ENCODE measurements at regions not wholly inside any gene's neighbourhood (a gene's known extent, or its start where the extent isn't known, plus 50 kb on each side); places are given as distances from the start of the nearest gene placed in this dataset.

DNA sequence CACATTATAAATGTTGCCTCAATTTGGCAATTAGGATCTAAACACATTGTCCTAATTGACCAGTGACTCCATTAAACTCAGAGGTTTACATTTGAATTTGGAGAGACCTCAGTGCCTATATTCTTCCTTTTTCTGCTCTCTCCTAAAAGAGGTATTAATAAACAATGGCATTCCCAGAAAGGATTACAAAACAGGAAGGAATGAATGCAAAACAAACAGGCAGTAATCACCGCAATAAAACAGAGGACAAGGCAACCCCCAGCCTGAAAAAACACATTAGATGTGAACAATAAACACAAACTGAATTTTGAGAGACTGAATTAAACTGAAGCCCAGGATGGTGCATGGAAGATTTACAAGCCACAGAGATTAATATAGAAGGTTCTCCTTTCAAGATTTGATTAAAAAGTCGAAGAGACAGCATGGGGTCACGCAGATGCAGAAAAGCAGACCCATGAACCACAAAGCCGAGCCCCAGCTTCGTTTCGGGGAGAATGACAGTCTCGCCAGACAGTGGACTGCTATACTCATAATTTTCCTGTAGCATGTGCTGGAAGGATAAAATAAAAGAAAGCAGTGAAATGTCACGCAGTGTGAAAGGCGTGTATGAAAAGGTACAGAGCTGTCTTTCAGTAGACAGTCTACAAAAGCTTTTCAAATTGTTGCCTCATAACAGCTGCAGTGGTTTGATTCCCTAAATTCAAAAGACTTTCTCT, 503.0 kb downstream of the LIG4 start:
- TF ChIP-seq POLR2A (IDR thresholded peaks at IDR 0.05; ENCODE audit: low read depth): no peak
- no peak for TF ChIP-seq CTCF (IDR thresholded peaks at IDR 0.05)
- TF ChIP-seq POLR2AphosphoS5 (IDR thresholded peaks at IDR 0.05): no peak
- TF ChIP-seq EP300 (IDR thresholded peaks at IDR 0.05): no peak
- intact Hi-C loops (cut with DNase I): no loop called here
- Histone ChIP-seq H3K9me3 (no peaks in the 10 kb centered on the region), H3K27ac (replicated peaks in 1 of 4) (no peak overlapping the region), H3K4me3 (no peak overlapping the region), H3K4me1 (no peaks in the 10 kb centered on the region), H3K27me3 (no peaks in the 10 kb centered on the region), H3K36me3 (no peaks in the 10 kb centered on the region)
- WGBS: 62% methylated on average over 9 of the region's 9 CpGs
- DNase-seq (ENCODE audit: extremely low spot score): no peak

DNA sequence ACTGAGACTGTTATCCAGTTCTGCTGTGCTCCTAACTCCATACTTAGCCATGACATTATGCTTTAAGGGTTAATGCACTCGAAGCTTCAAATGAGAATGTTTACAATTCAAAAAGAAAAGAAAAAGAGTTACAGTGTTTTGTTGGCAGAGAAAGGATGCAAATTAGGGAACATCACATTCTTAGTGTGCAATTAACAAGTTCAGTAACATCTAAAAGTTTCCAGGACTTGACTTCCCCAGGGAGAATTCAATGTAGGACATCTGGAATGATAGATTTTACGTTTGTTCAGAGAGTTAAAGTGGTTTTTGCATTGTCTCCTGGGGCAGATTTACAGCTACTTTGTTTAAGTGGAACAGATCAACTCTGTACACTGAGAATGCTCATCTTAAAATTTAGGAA, 525.2 kb downstream of the LIG4 start:
- intact Hi-C loops (cut with DNase I): no loop called here
- H3K4me3 ChIP-seq: no peak overlapping the region
- H3K9me3 ChIP-seq: no peaks in the 10 kb centered on the region
- TF ChIP-seq POLR2AphosphoS5 (IDR thresholded peaks at IDR 0.05) (no peak), CTCF (IDR thresholded peaks at IDR 0.05) (no peak), EP300 (IDR thresholded peaks at IDR 0.05) (no peak), POLR2A (IDR thresholded peaks at IDR 0.05; ENCODE audit: low read depth) (no peak)
- no peak for DNase-seq (ENCODE audit: extremely low spot score)
- WGBS: 30% methylated on average over 2 of the region's 2 CpGs
- H3K27ac ChIP-seq (replicated peaks in 1 of 4): no peak overlapping the region
- no peaks in the 10 kb centered on the region for H3K27me3 ChIP-seq
- no peaks in the 10 kb centered on the region for H3K36me3 ChIP-seq
- no peaks in the 10 kb centered on the region for H3K4me1 ChIP-seq

GRCh38 chr13:107685876-107686275, 529.5 kb downstream of the LIG4 start:
- Histone ChIP-seq H3K4me1 (no peaks in the 10 kb centered on the region), H3K27me3 (no peaks in the 10 kb centered on the region), H3K27ac (replicated peaks in 1 of 4) (no peak overlapping the region), H3K36me3 (no peaks in the 10 kb centered on the region), H3K9me3 (no peaks in the 10 kb centered on the region), H3K4me3 (no peak overlapping the region)
- intact Hi-C loops (cut with DNase I): no loop called here
- no peak for TF ChIP-seq EP300 (IDR thresholded peaks at IDR 0.05)
- no peak for TF ChIP-seq POLR2A (IDR thresholded peaks at IDR 0.05; ENCODE audit: low read depth)
- TF ChIP-seq POLR2AphosphoS5 (IDR thresholded peaks at IDR 0.05): no peak
- no peak for TF ChIP-seq CTCF (IDR thresholded peaks at IDR 0.05)
- WGBS: 91% methylated on average over 9 of the region's 9 CpGs
- no peak for DNase-seq (ENCODE audit: extremely low spot score)

GRCh38 chr13:107681600-107681999, 533.7 kb downstream of the LIG4 start:
- Histone ChIP-seq H3K4me3 (no peak overlapping the region), H3K27ac (replicated peaks in 1 of 4) (no peak overlapping the region), H3K4me1 (no peaks in the 10 kb centered on the region), H3K9me3 (no peaks in the 10 kb centered on the region), H3K36me3 (no peaks in the 10 kb centered on the region), H3K27me3 (no peaks in the 10 kb centered on the region)
- DNase-seq (ENCODE audit: extremely low spot score): no peak
- WGBS: 59% methylated on average over 7 of the region's 10 CpGs
- intact Hi-C loops (cut with DNase I): no loop called here
- TF ChIP-seq CTCF (IDR thresholded peaks at IDR 0.05) (no peak), POLR2A (IDR thresholded peaks at IDR 0.05; ENCODE audit: low read depth) (no peak), EP300 (IDR thresholded peaks at IDR 0.05) (no peak), POLR2AphosphoS5 (IDR thresholded peaks at IDR 0.05) (no peak)

- WGBS: 87% methylated on average over 6 of the region's 7 CpGs
- Histone ChIP-seq H3K9me3 (no peaks in the 10 kb centered on the region), H3K27me3 (no peaks in the 10 kb centered on the region), H3K4me1 (no peaks in the 10 kb centered on the region), H3K27ac (replicated peaks in 1 of 4) (no peak overlapping the region), H3K4me3 (no peak overlapping the region), H3K36me3 (no peaks in the 10 kb centered on the region)
- no peak for DNase-seq (ENCODE audit: extremely low spot score)
- no peak for TF ChIP-seq POLR2AphosphoS5 (IDR thresholded peaks at IDR 0.05)
- intact Hi-C loops (cut with DNase I): no loop called here
Observed at GRCh38 chr13:107680115-107680514, 535.2 kb downstream of the LIG4 start.
